ENCODE measurements at regions not wholly inside any gene's neighbourhood (a gene's known extent, or its start where the extent isn't known, plus 50 kb on each side); places are given as distances from the start of the nearest gene placed in this dataset.

- no peak for DNase-seq
- no peak for TF ChIP-seq CTCF (IDR thresholded peaks at IDR 0.05; ENCODE audit: unreplicated experiment)
- no peak overlapping the region for H3K4me3 Mint-ChIP-seq (ENCODE audit: low read depth, unreplicated experiment)
- intact Hi-C loops (cut with micrococcal nuclease; ENCODE audit: unreplicated experiment) = no loop called here
- no TSS peak for BruUV-seq (replicated peaks)
- CTCF ChIA-PET = no interaction called here
- no peaks in the 10 kb centered on the region for H3K27me3 Mint-ChIP-seq (ENCODE audit: unreplicated experiment)
- H3K4me1 Mint-ChIP-seq (ENCODE audit: low read depth, unreplicated experiment) = no peaks in the 10 kb centered on the region
- no peaks in the 10 kb centered on the region for H3K9me3 Mint-ChIP-seq (ENCODE audit: low read depth, unreplicated experiment)
- H3K36me3 Mint-ChIP-seq (ENCODE audit: insufficient read depth, unreplicated experiment) = no peaks in the 10 kb centered on the region
- H3K27ac Mint-ChIP-seq (ENCODE audit: unreplicated experiment) = no peak overlapping the region
Measured at GRCh38 chr4:138668309-138668708, 347.3 kb upstream of the NOCT start.

DNA sequence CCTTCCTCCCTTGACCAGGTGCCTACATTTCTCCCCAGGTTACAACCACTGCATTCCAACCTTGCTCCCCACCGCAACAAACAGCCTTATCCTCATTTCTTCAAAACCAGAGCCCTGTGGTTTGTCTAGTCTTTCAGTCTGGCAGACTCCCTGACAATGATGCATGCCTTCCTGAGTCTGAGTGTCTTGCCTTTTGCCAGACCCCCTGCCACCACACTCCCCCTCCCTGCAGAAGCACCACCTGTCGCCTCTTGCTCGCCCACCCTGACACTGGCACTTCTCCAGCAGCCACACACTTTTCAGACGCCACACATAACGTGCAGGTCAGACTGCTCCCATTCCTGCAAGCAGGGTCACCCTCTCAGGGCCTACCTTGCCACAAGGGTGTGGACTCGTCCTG lies 349.2 kb upstream of the NOCT start:
- Mint-ChIP-seq H3K4me1 (ENCODE audit: low read depth, unreplicated experiment) (no peaks in the 10 kb centered on the region), H3K36me3 (ENCODE audit: insufficient read depth, unreplicated experiment) (no peaks in the 10 kb centered on the region), H3K4me3 (ENCODE audit: low read depth, unreplicated experiment) (no peak overlapping the region), H3K27ac (ENCODE audit: unreplicated experiment) (no peak overlapping the region), H3K9me3 (ENCODE audit: low read depth, unreplicated experiment) (no peaks in the 10 kb centered on the region), H3K27me3 (ENCODE audit: unreplicated experiment) (no peaks in the 10 kb centered on the region)
- no peak for DNase-seq
- BruUV-seq (replicated peaks) = no TSS peak
- CTCF ChIA-PET = no interaction called here
- no peak for TF ChIP-seq CTCF (IDR thresholded peaks at IDR 0.05; ENCODE audit: unreplicated experiment)
- intact Hi-C loops (cut with micrococcal nuclease; ENCODE audit: unreplicated experiment) = no loop called here

GRCh38 chr4:138665851-138666250 lies 349.7 kb upstream of the NOCT start:
- Mint-ChIP-seq H3K27me3 (ENCODE audit: unreplicated experiment) (no peaks in the 10 kb centered on the region), H3K4me1 (ENCODE audit: low read depth, unreplicated experiment) (no peaks in the 10 kb centered on the region), H3K27ac (ENCODE audit: unreplicated experiment) (no peak overlapping the region), H3K4me3 (ENCODE audit: low read depth, unreplicated experiment) (no peak overlapping the region), H3K9me3 (ENCODE audit: low read depth, unreplicated experiment) (no peaks in the 10 kb centered on the region), H3K36me3 (ENCODE audit: insufficient read depth, unreplicated experiment) (no peaks in the 10 kb centered on the region)
- intact Hi-C loops (cut with micrococcal nuclease; ENCODE audit: unreplicated experiment) = no loop called here
- BruUV-seq (replicated peaks) = no TSS peak
- CTCF ChIA-PET = no interaction called here
- DNase-seq = no peak
- no peak for TF ChIP-seq CTCF (IDR thresholded peaks at IDR 0.05; ENCODE audit: unreplicated experiment)

GRCh38 chr4:138663883-138664282 lies 351.7 kb upstream of the NOCT start:
- CTCF ChIA-PET = no interaction called here
- Mint-ChIP-seq H3K4me1 (ENCODE audit: low read depth, unreplicated experiment) (no peaks in the 10 kb centered on the region), H3K4me3 (ENCODE audit: low read depth, unreplicated experiment) (no peak overlapping the region), H3K9me3 (ENCODE audit: low read depth, unreplicated experiment) (no peaks in the 10 kb centered on the region), H3K27me3 (ENCODE audit: unreplicated experiment) (no peaks in the 10 kb centered on the region), H3K27ac (ENCODE audit: unreplicated experiment) (no peak overlapping the region), H3K36me3 (ENCODE audit: insufficient read depth, unreplicated experiment) (no peaks in the 10 kb centered on the region)
- no peak for DNase-seq
- intact Hi-C loops (cut with micrococcal nuclease; ENCODE audit: unreplicated experiment) = no loop called here
- TF ChIP-seq CTCF (IDR thresholded peaks at IDR 0.05; ENCODE audit: unreplicated experiment) = no peak
- no TSS peak for BruUV-seq (replicated peaks)

Data from Calu3 (cell line).